ENCODE measurements at regions not wholly inside any gene's neighbourhood (a gene's known extent, or its start where the extent isn't known, plus 50 kb on each side); places are given as distances from the start of the nearest gene placed in this dataset.

- POLR2A ChIA-PET (ENCODE audit: partially characterized antibody) = no interaction called here
- FAIRE-seq (no peak), DNase-seq (ENCODE audit: low read depth in 1 of 2, low spot score in 2 of 2) (no peak)
- no peak overlapping the region for H2BK15ac ChIP-seq (ENCODE audit: low read length)
- no peaks in the 10 kb centered on the region for H4K20me1 ChIP-seq (replicated peaks in 1 of 2; ENCODE audit: control insufficient read depth in 1 of 2, insufficient read depth in 2 of 2, low read length in 2 of 2)
- H3K18ac ChIP-seq (ENCODE audit: extremely low read depth, low read length) = no peak overlapping the region
- no peaks in the 10 kb centered on the region for H3K9me3 ChIP-seq (ENCODE audit: insufficient read depth in 2 of 2, low read depth in 1 of 2, low read length in 1 of 2)
- no peak overlapping the region for H2AK5ac ChIP-seq (ENCODE audit: low read depth, low read length)
- no peak overlapping the region for H2BK120ac ChIP-seq (replicated peaks; ENCODE audit: low read depth, low read length)
- no peak overlapping the region for H3K23ac ChIP-seq (ENCODE audit: insufficient read length)
- no peak overlapping the region for H3K4ac ChIP-seq (replicated peaks; ENCODE audit: insufficient read length, low read depth, low read length)
- H3K9ac ChIP-seq (replicated peaks in 1 of 4; ENCODE audit: extremely low read depth in 1 of 4, low read depth in 3 of 4, low read length in 3 of 4) = no peak overlapping the region
- no peak overlapping the region for H2BK12ac ChIP-seq (ENCODE audit: low read depth, low read length)
- H3K56ac ChIP-seq (replicated peaks; ENCODE audit: insufficient read length, low read depth, low read length) = no peak overlapping the region
- H3K27me3 ChIP-seq (replicated peaks in 1 of 4; ENCODE audit: control insufficient read depth in 3 of 4, extremely low read depth in 1 of 4, insufficient read depth in 3 of 4, low read length in 3 of 4) = no peaks in the 10 kb centered on the region
- peaks cover 0 to 3% (median 2%) of the 10 kb centered on the region in 4 experiments; a peak in 3 of 7 replicates for H3K4me1 ChIP-seq (replicated peaks in 1 of 4; ENCODE audit: control insufficient read depth in 3 of 4, insufficient read depth in 4 of 4, low read length in 3 of 4)
- no peak overlapping the region for H4K5ac ChIP-seq (ENCODE audit: insufficient read length, low read depth, low read length)
- no peak overlapping the region for H3K4me3 ChIP-seq (ENCODE audit: extremely low read depth in 1 of 4, insufficient read depth in 2 of 4, low read depth in 3 of 4, low read length in 4 of 4)
- no peaks in the 10 kb centered on the region for H3K79me1 ChIP-seq (ENCODE audit: low read depth, low read length)
- CTCF ChIA-PET (ENCODE audit: partially characterized antibody) = interaction anchor here (0.7 to 2.8 kb wide), 8 partner anchors 9 to 296 kb away, joined by 3 to 13 read pairs (median 4); no protein-coding TSS in a partner anchor
- no peaks in the 10 kb centered on the region for H3K36me3 ChIP-seq (ENCODE audit: control insufficient read depth in 2 of 4, insufficient read depth in 4 of 4, low read length in 3 of 4)
- no peaks in the 10 kb centered on the region for H3K23me2 ChIP-seq (ENCODE audit: low read depth, low read length)
- no peak overlapping the region for H4K91ac ChIP-seq (replicated peaks; ENCODE audit: insufficient read length, low read length)
- no peak overlapping the region for H2BK5ac ChIP-seq (ENCODE audit: low read depth, low read length)
- WGBS, 2 experiments (ENCODE audit: extremely low coverage in 1 of 2, insufficient coverage in 1 of 2, insufficient read length in 1 of 2, insufficient replicate concordance in 2 of 2, low coverage in 1 of 2, low lambda C conversion rate in 2 of 2, missing lambda C conversion rate in 1 of 2) = 90% methylated on average over 11 of the region's 11 CpGs; no CpG with 5 or more reads in 1 of the 2 experiments
- H3K14ac ChIP-seq (ENCODE audit: insufficient read length) = no peak overlapping the region
- no peak overlapping the region for H2AFZ ChIP-seq (ENCODE audit: low read length)
- no peak overlapping the region for H3K4me2 ChIP-seq (ENCODE audit: insufficient read depth in 1 of 2, low read depth in 2 of 2, low read length in 2 of 2)
- H4K8ac ChIP-seq (ENCODE audit: extremely low read depth, insufficient read depth, low read length) = no peak overlapping the region
- no peak overlapping the region for H2BK20ac ChIP-seq (ENCODE audit: low read length)
- H3K79me2 ChIP-seq (ENCODE audit: control insufficient read depth in 1 of 2, insufficient read depth in 2 of 2, low read length in 2 of 2) = no peaks in the 10 kb centered on the region
- H3K27ac ChIP-seq (ENCODE audit: low read depth, low read length) = no peak overlapping the region
- no peak for TF ChIP-seq RNF2 (IDR thresholded peaks at IDR 0.05; ENCODE audit: borderline replicate concordance, low read depth, low read length, missing control alignments, poor library complexity, severe bottlenecking)
- no peak for TF ChIP-seq SIRT6 (IDR thresholded peaks at IDR 0.05; ENCODE audit: low read length)
- no peak for TF ChIP-seq BCL11A (IDR thresholded peaks at IDR 0.05; ENCODE audit: low read depth in 2 of 2, low read length in 2 of 2)
- TF ChIP-seq TEAD4 (IDR thresholded peaks at IDR 0.05; ENCODE audit: low read depth, low read length) = no peak
- no peak for TF ChIP-seq CTCF (IDR thresholded peaks at IDR 0.05; ENCODE audit: control extremely low read depth in 1 of 3, insufficient read depth in 1 of 3, low read depth in 1 of 3, low read length in 3 of 3)
- TF ChIP-seq RBBP5 (IDR thresholded peaks at IDR 0.05; ENCODE audit: borderline replicate concordance, low read depth, low read length) = no peak
- TF ChIP-seq NRF1 (IDR thresholded peaks at IDR 0.05; ENCODE audit: low read depth, low read length) = no peak
- TF ChIP-seq BRCA1 (IDR thresholded peaks at IDR 0.05; ENCODE audit: low read depth, low read length) = no peak
- TF ChIP-seq POLR2A (IDR thresholded peaks at IDR 0.05; ENCODE audit: control extremely low read depth in 1 of 2, low read depth in 2 of 2, low read length in 2 of 2) = no peak
- TF ChIP-seq CHD1 (IDR thresholded peaks at IDR 0.05; ENCODE audit: low read depth, low read length) = no peak
Measured at GRCh38 chr19:30708416-30709178, 336.4 kb downstream of the ZNF536 start.
